ENCODE measurements at regions not wholly inside any gene's neighbourhood (a gene's known extent, or its start where the extent isn't known, plus 50 kb on each side); places are given as distances from the start of the nearest gene placed in this dataset.
"Not testable (repeated sequence)": the region's sequence is repeated elsewhere in the genome, so short reads cannot be mapped to it uniquely, and the experiment has no call there.

GRCh38 chr4:52420330-52420729 lies 238.8 kb downstream of the USP46 start:
- no peak for ATAC-seq (replicated peaks in 6 of 8)

GRCh38 chr4:52421811-52422213 lies 237.3 kb downstream of the USP46 start:
- ATAC-seq (replicated peaks in 6 of 8), result no peak
- no peak overlapping the region for H3K4me3 ChIP-seq
- in situ Hi-C loops (cut with MboI; ENCODE audit: low pct_unique_long_range_greater_than_20kb in 2 of 9, low sequenced_read_pairs in 9 of 9, unreplicated experiment in 9 of 9), result no loop called here
- H3K27ac ChIP-seq, result no peak overlapping the region
- no peaks in the 10 kb centered on the region for H3K4me1 ChIP-seq (replicated peaks in 1 of 2)

More at GRCh38 chr4:52420330-52420729, 238.8 kb downstream of the USP46 start:
- no peaks in the 10 kb centered on the region for H3K4me1 ChIP-seq (replicated peaks in 1 of 2)
- H3K27ac ChIP-seq, result no peak overlapping the region
- in situ Hi-C loops (cut with MboI; ENCODE audit: low pct_unique_long_range_greater_than_20kb in 2 of 9, low sequenced_read_pairs in 9 of 9, unreplicated experiment in 9 of 9), result no loop called here
- WGBS, 10 experiments, result 40 to 100% (median 82%) methylated on average over 1 to 4 of the region's 5 CpGs; no CpG with 5 or more reads in 5 of the 10 experiments
- H3K4me3 ChIP-seq, result no peak overlapping the region

DNA sequence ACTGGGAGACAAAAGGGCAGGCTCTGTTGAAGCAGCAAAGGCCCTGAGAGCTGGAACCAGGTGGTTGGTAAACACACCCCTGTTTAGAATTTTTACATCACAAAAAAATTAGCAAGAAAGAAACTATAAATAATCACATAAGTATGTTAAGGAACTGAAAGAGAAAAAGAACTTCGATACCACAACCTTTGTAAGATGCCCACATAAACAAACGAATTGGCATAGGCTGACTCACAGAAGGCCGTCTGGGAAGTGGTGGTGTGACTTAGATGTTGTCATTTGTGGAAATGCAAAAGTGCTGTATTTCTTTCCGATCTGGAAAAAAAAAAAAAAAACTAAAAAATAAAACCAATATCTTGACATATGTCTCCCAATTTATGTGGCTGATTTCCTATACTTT lies 235.1 kb downstream of the USP46 start:
- no peak overlapping the region for H3K4me3 ChIP-seq
- H3K4me1 ChIP-seq (replicated peaks in 1 of 2), result no peaks in the 10 kb centered on the region
- no peak overlapping the region for H3K27ac ChIP-seq
- 34 to 83% (median 72%) methylated on average over 2 to 4 of the region's 4 CpGs for WGBS, 10 experiments
- in situ Hi-C loops (cut with MboI; ENCODE audit: low pct_unique_long_range_greater_than_20kb in 2 of 9, low sequenced_read_pairs in 9 of 9, unreplicated experiment in 9 of 9), result no loop called here
- no peak for ATAC-seq (replicated peaks in 6 of 8)

- 42 to 100% (median 74%) methylated on average over 1 to 3 of the region's 3 CpGs; no CpG with 5 or more reads in 2 of the 10 experiments for WGBS, 10 experiments
- no peaks in the 10 kb centered on the region for H3K4me1 ChIP-seq (replicated peaks in 1 of 2)
- no peak overlapping the region for H3K27ac ChIP-seq
- no peak overlapping the region for H3K4me3 ChIP-seq
- in situ Hi-C loops (cut with MboI; ENCODE audit: low pct_unique_long_range_greater_than_20kb in 2 of 9, low sequenced_read_pairs in 9 of 9, unreplicated experiment in 9 of 9), result no loop called here
- ATAC-seq (replicated peaks in 6 of 8), result no peak
Observed at GRCh38 chr4:52425751-52426326, 233.3 kb downstream of the USP46 start.

GRCh38 chr4:52431410-52431809 lies 227.7 kb downstream of the USP46 start:
- ATAC-seq (replicated peaks in 6 of 8), result no peak
- H3K4me1 ChIP-seq (replicated peaks in 1 of 2), result no peaks in the 10 kb centered on the region
- in situ Hi-C loops (cut with MboI; ENCODE audit: low pct_unique_long_range_greater_than_20kb in 2 of 9, low sequenced_read_pairs in 9 of 9, unreplicated experiment in 9 of 9), result no loop called here
- H3K27ac ChIP-seq, result no peak overlapping the region
- H3K4me3 ChIP-seq, result no peak overlapping the region

DNA sequence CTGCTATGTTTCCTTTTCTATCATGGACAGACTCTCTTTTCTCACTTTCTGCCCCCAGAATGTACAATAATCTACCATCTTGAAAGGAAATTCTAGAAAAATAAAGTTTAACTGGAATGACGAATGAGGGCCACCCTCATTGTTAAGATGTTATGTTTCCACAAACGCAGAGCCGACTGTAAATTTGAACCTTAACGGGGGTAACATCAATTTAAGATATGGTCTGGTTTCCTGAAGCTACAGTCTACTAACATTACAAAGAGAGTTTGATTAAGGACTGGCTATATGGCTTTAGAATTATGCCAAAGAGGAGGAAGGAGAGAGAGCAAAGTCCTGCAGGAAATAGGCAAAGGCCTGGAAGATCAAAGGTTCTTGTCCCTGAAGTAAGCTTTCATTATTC lies 227.2 kb downstream of the USP46 start:
- in situ Hi-C loops (cut with MboI; ENCODE audit: low pct_unique_long_range_greater_than_20kb in 2 of 9, low sequenced_read_pairs in 9 of 9, unreplicated experiment in 9 of 9), result no loop called here

GRCh38 chr4:52442524-52442923 lies 216.6 kb downstream of the USP46 start:
- in situ Hi-C loops (cut with MboI; ENCODE audit: low pct_unique_long_range_greater_than_20kb in 2 of 9, low sequenced_read_pairs in 9 of 9, unreplicated experiment in 9 of 9); H3K27ac ChIP-seq; ATAC-seq (replicated peaks in 6 of 8); H3K4me3 ChIP-seq; H3K4me1 ChIP-seq (replicated peaks in 1 of 2): not testable (repeated sequence)
- WGBS, 10 experiments, result no CpG with 5 or more reads among the region's 1 CpG

More for the DNA sequence above, 227.2 kb downstream of the USP46 start:
- WGBS, 10 experiments, result 65 to 92% (median 71%) methylated on average over 1 to 4 of the region's 4 CpGs; no CpG with 5 or more reads in 2 of the 10 experiments
- H3K27ac ChIP-seq, result no peak overlapping the region
- H3K4me1 ChIP-seq (replicated peaks in 1 of 2), result no peaks in the 10 kb centered on the region
- ATAC-seq (replicated peaks in 6 of 8), result no peak
- H3K4me3 ChIP-seq, result no peak overlapping the region

DNA sequence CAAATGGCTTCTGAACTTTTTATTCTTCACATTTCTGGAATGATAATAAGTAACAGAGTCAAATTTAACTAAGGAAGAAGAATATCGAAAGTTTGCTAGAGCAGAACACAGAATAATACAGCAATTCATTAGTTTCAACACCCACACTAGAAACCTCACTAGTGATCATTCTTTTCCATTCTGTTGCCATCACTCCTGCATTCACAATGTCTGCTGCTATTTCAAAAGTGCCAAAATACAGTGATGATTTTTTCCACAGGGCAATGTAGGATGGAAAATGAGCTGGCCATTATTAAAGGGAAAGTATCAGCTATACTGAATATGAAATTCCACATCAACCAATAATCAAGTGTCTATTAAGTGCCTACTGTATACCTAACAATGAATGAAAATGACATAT lies 186.7 kb downstream of the USP46 start:
- Histone ChIP-seq H3K27ac (no peak overlapping the region), H3K4me1 (replicated peaks in 1 of 2) (no peaks in the 10 kb centered on the region), H3K4me3 (no peak overlapping the region)
- in situ Hi-C loops (cut with MboI; ENCODE audit: low pct_unique_long_range_greater_than_20kb in 2 of 9, low sequenced_read_pairs in 9 of 9, unreplicated experiment in 9 of 9), result no loop called here
- WGBS, 10 experiments, result 0 to 100% (median 66%) methylated on average over 1 of the region's 1 CpG
- ATAC-seq (replicated peaks in 6 of 8), result no peak

DNA sequence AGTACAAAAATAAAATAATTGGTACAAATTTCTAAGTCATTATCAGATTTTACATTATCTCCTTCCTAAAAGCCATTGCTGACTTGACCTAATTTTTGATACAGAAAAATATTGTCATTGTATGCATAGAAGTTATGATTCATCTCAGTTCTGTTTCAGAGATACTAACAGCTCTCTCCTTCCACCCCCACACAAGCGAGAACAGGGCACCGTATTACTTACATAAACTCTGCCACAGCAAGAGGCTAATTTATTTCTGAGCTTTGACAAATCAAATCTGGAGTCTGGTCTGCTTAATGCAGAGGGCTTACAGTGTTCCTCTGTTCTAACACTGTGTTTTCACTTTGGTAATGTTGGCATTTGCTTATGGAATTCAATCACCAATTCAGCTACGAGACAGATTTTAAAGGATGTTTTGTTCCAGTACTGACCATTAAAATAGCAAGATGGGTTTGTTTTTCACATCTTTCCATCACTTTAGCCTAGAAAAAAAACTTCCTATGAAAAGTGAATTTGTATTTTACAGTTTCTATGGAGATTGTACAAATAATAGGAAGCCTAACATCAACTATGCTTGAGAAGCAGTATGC lies 181.8 kb downstream of the USP46 start:
- H3K27ac ChIP-seq, result no peak overlapping the region

GRCh38 chr4:52483186-52483890 lies 175.8 kb downstream of the USP46 start:
- Histone ChIP-seq H3K4me1 (replicated peaks in 1 of 2) (no peaks in the 10 kb centered on the region), H3K27ac (no peak overlapping the region), H3K4me3 (no peak overlapping the region)
- in situ Hi-C loops (cut with MboI; ENCODE audit: low pct_unique_long_range_greater_than_20kb in 2 of 9, low sequenced_read_pairs in 9 of 9, unreplicated experiment in 9 of 9), result no loop called here
- no peak for ATAC-seq (replicated peaks in 6 of 8)
- WGBS, 10 experiments, result 0 to 86% (median 44%) methylated on average over 1 to 2 of the region's 2 CpGs; no CpG with 5 or more reads in 1 of the 10 experiments

More for the DNA sequence above, 181.8 kb downstream of the USP46 start:
- 44 to 100% (median 91%) methylated on average over 1 to 3 of the region's 3 CpGs; no CpG with 5 or more reads in 2 of the 10 experiments for WGBS, 10 experiments
- Histone ChIP-seq H3K4me1 (replicated peaks in 1 of 2) (no peaks in the 10 kb centered on the region), H3K4me3 (no peak overlapping the region)
- in situ Hi-C loops (cut with MboI; ENCODE audit: low pct_unique_long_range_greater_than_20kb in 2 of 9, low sequenced_read_pairs in 9 of 9, unreplicated experiment in 9 of 9), result no loop called here
- no peak for ATAC-seq (replicated peaks in 6 of 8)

GRCh38 chr4:52507774-52508173 lies 151.3 kb downstream of the USP46 start:
- ATAC-seq (replicated peaks in 6 of 8), result no peak
- Histone ChIP-seq H3K4me1 (replicated peaks in 1 of 2) (no peaks in the 10 kb centered on the region), H3K4me3 (no peak overlapping the region), H3K27ac (no peak overlapping the region)
- 0 to 100% (median 100%) methylated on average over 1 of the region's 1 CpG; no CpG with 5 or more reads in 7 of the 10 experiments for WGBS, 10 experiments
- in situ Hi-C loops (cut with MboI; ENCODE audit: low pct_unique_long_range_greater_than_20kb in 2 of 9, low sequenced_read_pairs in 9 of 9, unreplicated experiment in 9 of 9), result no loop called here

- no peaks in the 10 kb centered on the region for H3K4me1 ChIP-seq (replicated peaks in 1 of 2)
- 0 to 100% (median 77%) methylated on average over 1 to 3 of the region's 3 CpGs for WGBS, 10 experiments
- ATAC-seq (replicated peaks in 6 of 8), result no peak
- in situ Hi-C loops (cut with MboI; ENCODE audit: low pct_unique_long_range_greater_than_20kb in 2 of 9, low sequenced_read_pairs in 9 of 9, unreplicated experiment in 9 of 9), result no loop called here
- H3K4me3 ChIP-seq, result no peak overlapping the region
- H3K27ac ChIP-seq, result no peak overlapping the region
Observed at GRCh38 chr4:52510939-52511565, 148.0 kb downstream of the USP46 start.

DNA sequence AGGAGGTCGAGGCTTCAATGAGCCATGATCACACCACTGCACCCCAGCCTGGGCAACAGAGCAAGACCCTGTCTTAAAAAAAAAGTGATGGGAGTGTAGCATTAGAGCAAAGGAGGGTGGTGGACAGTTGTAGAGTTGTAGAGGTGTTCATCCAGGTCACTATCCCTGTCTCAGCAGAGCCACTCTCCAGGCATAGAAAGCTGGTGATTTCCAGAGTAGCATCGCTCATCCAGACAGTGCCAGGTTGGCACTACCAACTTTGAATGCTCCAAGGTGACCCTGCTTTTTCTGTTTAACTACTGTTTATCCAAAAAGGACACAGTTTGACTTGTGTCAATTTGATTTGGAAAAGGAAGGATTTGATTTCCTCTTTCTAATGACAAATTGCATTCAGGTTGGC lies 147.3 kb downstream of the USP46 start:
- no peak overlapping the region for H3K4me3 ChIP-seq
- no peak overlapping the region for H3K27ac ChIP-seq
- in situ Hi-C loops (cut with MboI; ENCODE audit: low pct_unique_long_range_greater_than_20kb in 2 of 9, low sequenced_read_pairs in 9 of 9, unreplicated experiment in 9 of 9), result no loop called here
- no peaks in the 10 kb centered on the region for H3K4me1 ChIP-seq (replicated peaks in 1 of 2)
- no peak for ATAC-seq (replicated peaks in 6 of 8)
- 0 to 100% (median 40%) methylated on average over 1 of the region's 2 CpGs; no CpG with 5 or more reads in 5 of the 10 experiments for WGBS, 10 experiments

Measured in motor neuron (in vitro differentiated cells).